Nephron progenitor cell (in vitro differentiated cells): ENCODE measurements at regions not wholly inside any gene's neighbourhood (a gene's known extent, or its start where the extent isn't known, plus 50 kb on each side); places are given as distances from the start of the nearest gene placed in this dataset.

Experiments used
- DNase-seq: peaks from one replicate; pipeline ENCODE4 v3.0.0; 2021
- H3K27ac Mint-ChIP-seq: 2 replicates; pipeline ENCODE4 v1.8.0; 2021; ENCODE audit warnings: mild to moderate bottlenecking, moderate library complexity, mixed read lengths
- H3K27me3 Mint-ChIP-seq: 2 replicates; pipeline ENCODE4 v1.8.0; 2021; ENCODE audit warnings: mild to moderate bottlenecking, low read depth, mixed read lengths; ENCODE audit not compliant: poor library complexity
- H3K36me3 Mint-ChIP-seq: 2 replicates; pipeline ENCODE4 v1.8.0; 2021; ENCODE audit warnings: low read depth, mixed read lengths
- H3K4me1 Mint-ChIP-seq: 2 replicates; pipeline ENCODE4 v1.8.0; 2021; ENCODE audit warnings: mixed read lengths
- H3K4me3 Mint-ChIP-seq: 2 replicates; pipeline ENCODE4 v1.8.0; 2021; ENCODE audit warnings: mild to moderate bottlenecking, moderate library complexity, mixed read lengths
- H3K9me3 Mint-ChIP-seq: 2 replicates; pipeline ENCODE4 v1.8.0; 2021; ENCODE audit warnings: mild to moderate bottlenecking, moderate library complexity, mixed read lengths
- CTCF ChIP-seq: fragments of 200-600 bp; sonication (generic); IDR thresholded peaks from 2 replicates; pipeline ENCODE4 v1.5.0; 2021; ENCODE audit warnings: antibody characterized with exemption

DNA sequence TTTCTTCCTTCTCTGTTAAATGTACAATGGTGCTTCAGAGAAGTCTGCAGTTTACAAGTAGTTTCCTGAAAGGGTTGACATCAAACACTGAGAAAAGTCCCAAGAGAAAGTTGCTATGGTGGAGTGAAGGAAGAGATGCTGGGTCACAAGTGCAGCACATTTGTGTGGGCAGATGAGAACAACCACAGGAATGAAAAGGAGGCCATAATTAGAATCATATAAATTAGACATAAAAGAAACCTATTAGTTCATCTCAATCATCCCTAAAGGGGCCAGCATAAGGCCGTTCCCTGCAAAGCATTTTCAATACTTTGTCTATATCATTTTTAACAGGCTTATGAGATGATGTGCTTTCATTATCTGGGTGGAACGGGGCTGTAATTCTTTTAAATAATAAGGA is 359.2 kb downstream of the IRS2 start:
- Mint-ChIP-seq H3K36me3 (no peaks in the 10 kb centered on the region), H3K27me3 (peaks cover 10% of the 10 kb centered on the region), H3K4me3 (no peak overlapping the region), H3K9me3 (peaks cover 23% of the 10 kb centered on the region), H3K4me1 (no peaks in the 10 kb centered on the region), H3K27ac (no peak overlapping the region)
- DNase-seq = no peak
- TF ChIP-seq CTCF = no peak

- TF ChIP-seq CTCF = no peak
- peaks cover 18% of the 10 kb centered on the region for H3K9me3 Mint-ChIP-seq
- no peaks in the 10 kb centered on the region for H3K36me3 Mint-ChIP-seq
- H3K4me1 Mint-ChIP-seq = no peaks in the 10 kb centered on the region
- H3K27me3 Mint-ChIP-seq = peaks cover 10% of the 10 kb centered on the region
- no peak for DNase-seq
- H3K27ac Mint-ChIP-seq = no peak overlapping the region
- H3K4me3 Mint-ChIP-seq = no peak overlapping the region
Observed at GRCh38 chr13:109426690-109426990, 359.7 kb downstream of the IRS2 start.

GRCh38 chr13:109425821-109426689 is 360.3 kb downstream of the IRS2 start:
- H3K9me3 Mint-ChIP-seq = peaks cover 15% of the 10 kb centered on the region
- H3K27ac Mint-ChIP-seq = no peak overlapping the region
- H3K36me3 Mint-ChIP-seq = no peaks in the 10 kb centered on the region
- H3K27me3 Mint-ChIP-seq = peaks cover 10% of the 10 kb centered on the region
- no peaks in the 10 kb centered on the region for H3K4me1 Mint-ChIP-seq
- no peak for TF ChIP-seq CTCF
- no peak for DNase-seq
- no peak overlapping the region for H3K4me3 Mint-ChIP-seq

DNA sequence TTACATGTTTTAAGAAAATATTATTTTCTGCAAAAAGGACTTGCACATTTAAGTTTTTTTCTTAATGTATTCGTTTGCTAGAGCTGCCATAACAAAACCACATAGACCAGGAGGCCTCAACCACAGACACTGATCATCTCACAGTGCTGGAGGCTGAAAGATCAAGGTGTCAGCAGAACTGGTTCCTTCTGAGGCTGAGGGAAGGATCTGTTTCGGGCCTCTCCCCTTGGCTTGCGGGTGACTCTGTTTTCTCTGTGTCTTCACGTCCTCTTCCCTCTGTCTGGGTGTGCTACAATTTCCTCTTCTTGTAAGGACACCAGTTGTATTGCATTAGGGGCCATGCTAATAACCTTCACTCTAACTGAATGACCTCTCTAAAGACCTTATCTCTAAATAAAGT is 364.2 kb downstream of the IRS2 start:
- H3K4me1 Mint-ChIP-seq = no peaks in the 10 kb centered on the region
- H3K36me3 Mint-ChIP-seq = no peaks in the 10 kb centered on the region
- H3K27ac Mint-ChIP-seq = no peak overlapping the region
- H3K27me3 Mint-ChIP-seq = no peaks in the 10 kb centered on the region
- H3K9me3 Mint-ChIP-seq = no peaks in the 10 kb centered on the region
- H3K4me3 Mint-ChIP-seq = no peak overlapping the region
- TF ChIP-seq CTCF = no peak
- no peak for DNase-seq

GRCh38 chr13:109419896-109420295 is 366.5 kb downstream of the IRS2 start:
- H3K4me3 Mint-ChIP-seq = no peak overlapping the region
- H3K9me3 Mint-ChIP-seq = no peaks in the 10 kb centered on the region
- no peak for TF ChIP-seq CTCF
- H3K4me1 Mint-ChIP-seq = no peaks in the 10 kb centered on the region
- no peaks in the 10 kb centered on the region for H3K36me3 Mint-ChIP-seq
- no peak overlapping the region for H3K27ac Mint-ChIP-seq
- DNase-seq = no peak
- no peaks in the 10 kb centered on the region for H3K27me3 Mint-ChIP-seq

DNA sequence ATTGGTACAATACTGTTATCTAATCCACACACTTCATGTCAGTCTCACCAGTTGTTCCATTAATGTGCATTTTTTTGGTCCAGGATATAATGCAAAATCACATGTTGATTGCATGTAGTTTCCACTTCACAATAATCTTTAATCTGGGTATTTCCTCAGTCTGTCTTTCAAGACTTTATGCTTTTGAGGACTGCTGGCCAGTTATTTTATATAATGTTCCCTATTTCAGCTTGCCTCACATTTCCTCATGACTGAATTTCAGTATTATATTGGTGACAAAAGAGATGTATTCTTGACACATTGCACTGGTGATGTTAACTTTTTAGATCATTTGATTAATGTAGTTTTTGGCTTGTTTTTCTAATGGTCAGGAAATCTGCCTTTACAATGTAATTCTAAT is 368.3 kb downstream of the IRS2 start:
- Mint-ChIP-seq H3K27ac (no peak overlapping the region), H3K4me3 (no peak overlapping the region), H3K4me1 (peaks cover 14% of the 10 kb centered on the region), H3K27me3 (no peaks in the 10 kb centered on the region), H3K9me3 (no peaks in the 10 kb centered on the region), H3K36me3 (no peaks in the 10 kb centered on the region)
- DNase-seq = no peak
- TF ChIP-seq CTCF = no peak
